ENCODE measurements at regions not wholly inside any gene's neighbourhood (a gene's known extent, or its start where the extent isn't known, plus 50 kb on each side); places are given as distances from the start of the nearest gene placed in this dataset.
"Not testable (repeated sequence)": the region's sequence is repeated elsewhere in the genome, so short reads cannot be mapped to it uniquely, and the experiment has no call there.

GRCh38 chr3:125766285-125766826 lies 171.1 kb upstream of the OSBPL11 start:
- peak overlapping the region; percentile 73 to 81 (median 74) for H3K4me3 Mint-ChIP-seq
- H3K36me3 ChIP-seq (ENCODE audit: control insufficient read depth, insufficient read depth, low read length); H3K27me3 ChIP-seq (ENCODE audit: control insufficient read depth, insufficient read depth, low read length); ATAC-seq (ENCODE audit: low read depth in 2 of 2); H3K4me3 ChIP-seq (ENCODE audit: low read depth, low read length); H3K36me3 Mint-ChIP-seq; H3K27ac ChIP-seq (ENCODE audit: insufficient read depth, low read length, poor library complexity, severe bottlenecking); H3K4me1 ChIP-seq (ENCODE audit: control insufficient read depth, insufficient read depth, low read length, poor library complexity, severe bottlenecking); H3K27ac Mint-ChIP-seq; H3K9me3 ChIP-seq (ENCODE audit: control insufficient read depth in 2 of 2, low read length in 2 of 2); H3K9me3 Mint-ChIP-seq: not testable (repeated sequence)
- peak; percentile 28 to 72 (median 29) for DNase-seq
- peaks cover 0 to 15% (median 0%) of the 10 kb centered on the region in 4 donors for H3K4me1 Mint-ChIP-seq
- H3K27me3 Mint-ChIP-seq: peaks cover 34% of the 10 kb centered on the region

GRCh38 chr3:125766931-125767330 lies 171.6 kb upstream of the OSBPL11 start:
- Mint-ChIP-seq H3K4me1 (peaks cover 0 to 15% (median 0%) of the 10 kb centered on the region in 4 donors), H3K4me3 (peak overlapping the region; percentile 68 to 84 (median 80)), H3K27me3 (peaks cover 34% of the 10 kb centered on the region)
- H3K4me3 ChIP-seq (ENCODE audit: low read depth, low read length); H3K4me1 ChIP-seq (ENCODE audit: control insufficient read depth, insufficient read depth, low read length, poor library complexity, severe bottlenecking); H3K36me3 Mint-ChIP-seq; H3K9me3 Mint-ChIP-seq; H3K27me3 ChIP-seq (ENCODE audit: control insufficient read depth, insufficient read depth, low read length); H3K27ac Mint-ChIP-seq; H3K27ac ChIP-seq (ENCODE audit: insufficient read depth, low read length, poor library complexity, severe bottlenecking); H3K36me3 ChIP-seq (ENCODE audit: control insufficient read depth, insufficient read depth, low read length); ATAC-seq (ENCODE audit: low read depth in 2 of 2); H3K9me3 ChIP-seq (ENCODE audit: control insufficient read depth in 2 of 2, low read length in 2 of 2): not testable (repeated sequence)
- peak in 1 of 3 donors; percentile 4 for DNase-seq

GRCh38 chr3:125767641-125768040 lies 172.3 kb upstream of the OSBPL11 start:
- H3K4me3 ChIP-seq (ENCODE audit: low read depth, low read length): no peak overlapping the region
- peaks cover 0 to 15% (median 0%) of the 10 kb centered on the region in 4 donors for H3K4me1 Mint-ChIP-seq
- no peaks in the 10 kb centered on the region for H3K36me3 ChIP-seq (ENCODE audit: control insufficient read depth, insufficient read depth, low read length)
- H3K4me3 Mint-ChIP-seq: peak overlapping the region; percentile 76 to 84 (median 80)
- no peaks in the 10 kb centered on the region for H3K27me3 ChIP-seq (ENCODE audit: control insufficient read depth, insufficient read depth, low read length)
- no peak overlapping the region for H3K27ac Mint-ChIP-seq
- H3K9me3 ChIP-seq (ENCODE audit: control insufficient read depth in 2 of 2, low read length in 2 of 2): no peaks in the 10 kb centered on the region
- H3K27me3 Mint-ChIP-seq: peaks cover 34% of the 10 kb centered on the region
- no peaks in the 10 kb centered on the region for H3K9me3 Mint-ChIP-seq
- no peaks in the 10 kb centered on the region for H3K4me1 ChIP-seq (ENCODE audit: control insufficient read depth, insufficient read depth, low read length, poor library complexity, severe bottlenecking)
- no peaks in the 10 kb centered on the region for H3K36me3 Mint-ChIP-seq
- ATAC-seq (ENCODE audit: low read depth in 2 of 2) (no peak), DNase-seq (no peak)
- no peak overlapping the region for H3K27ac ChIP-seq (ENCODE audit: insufficient read depth, low read length, poor library complexity, severe bottlenecking)

- Mint-ChIP-seq H3K4me1 (peaks cover 0 to 15% (median 0%) of the 10 kb centered on the region in 4 donors), H3K27me3 (peaks cover 29% of the 10 kb centered on the region), H3K4me3 (peak overlapping the region in 1 of 4 donors; percentile 36)
- not testable (repeated sequence) for H3K9me3 Mint-ChIP-seq; H3K4me3 ChIP-seq (ENCODE audit: low read depth, low read length); H3K27ac ChIP-seq (ENCODE audit: insufficient read depth, low read length, poor library complexity, severe bottlenecking); ATAC-seq (ENCODE audit: low read depth in 2 of 2); DNase-seq; H3K4me1 ChIP-seq (ENCODE audit: control insufficient read depth, insufficient read depth, low read length, poor library complexity, severe bottlenecking); H3K27me3 ChIP-seq (ENCODE audit: control insufficient read depth, insufficient read depth, low read length); H3K36me3 Mint-ChIP-seq; H3K27ac Mint-ChIP-seq; H3K36me3 ChIP-seq (ENCODE audit: control insufficient read depth, insufficient read depth, low read length); H3K9me3 ChIP-seq (ENCODE audit: control insufficient read depth in 2 of 2, low read length in 2 of 2)
Observed at GRCh38 chr3:125768821-125769220, 173.5 kb upstream of the OSBPL11 start.

GRCh38 chr3:125771506-125771905 lies 176.2 kb upstream of the OSBPL11 start:
- not testable (repeated sequence) for H3K36me3 ChIP-seq (ENCODE audit: control insufficient read depth, insufficient read depth, low read length); H3K9me3 Mint-ChIP-seq; H3K27ac ChIP-seq (ENCODE audit: insufficient read depth, low read length, poor library complexity, severe bottlenecking); DNase-seq; H3K36me3 Mint-ChIP-seq; H3K4me3 Mint-ChIP-seq; H3K4me3 ChIP-seq (ENCODE audit: low read depth, low read length); ATAC-seq (ENCODE audit: low read depth in 2 of 2); H3K27ac Mint-ChIP-seq; H3K9me3 ChIP-seq (ENCODE audit: control insufficient read depth in 2 of 2, low read length in 2 of 2); H3K4me1 ChIP-seq (ENCODE audit: control insufficient read depth, insufficient read depth, low read length, poor library complexity, severe bottlenecking); H3K27me3 ChIP-seq (ENCODE audit: control insufficient read depth, insufficient read depth, low read length)
- Mint-ChIP-seq H3K27me3 (peaks cover 14% of the 10 kb centered on the region), H3K4me1 (peaks cover 0 to 12% (median 0%) of the 10 kb centered on the region in 4 donors)

- H3K27ac Mint-ChIP-seq; H3K27me3 ChIP-seq (ENCODE audit: control insufficient read depth, insufficient read depth, low read length); H3K4me3 ChIP-seq (ENCODE audit: low read depth, low read length); DNase-seq; ATAC-seq (ENCODE audit: low read depth in 2 of 2); H3K36me3 Mint-ChIP-seq; H3K4me1 Mint-ChIP-seq; H3K36me3 ChIP-seq (ENCODE audit: control insufficient read depth, insufficient read depth, low read length); H3K27ac ChIP-seq (ENCODE audit: insufficient read depth, low read length, poor library complexity, severe bottlenecking); H3K9me3 ChIP-seq (ENCODE audit: control insufficient read depth in 2 of 2, low read length in 2 of 2); H3K27me3 Mint-ChIP-seq; H3K4me1 ChIP-seq (ENCODE audit: control insufficient read depth, insufficient read depth, low read length, poor library complexity, severe bottlenecking); H3K9me3 Mint-ChIP-seq; H3K4me3 Mint-ChIP-seq: not testable (repeated sequence)
Observed at GRCh38 chr3:125774433-125775034, 179.2 kb upstream of the OSBPL11 start.

- H3K36me3 Mint-ChIP-seq; H3K27me3 ChIP-seq (ENCODE audit: control insufficient read depth, insufficient read depth, low read length); H3K27ac Mint-ChIP-seq; H3K4me3 Mint-ChIP-seq; H3K27ac ChIP-seq (ENCODE audit: insufficient read depth, low read length, poor library complexity, severe bottlenecking); H3K9me3 ChIP-seq (ENCODE audit: control insufficient read depth in 2 of 2, low read length in 2 of 2); H3K4me1 Mint-ChIP-seq; H3K4me1 ChIP-seq (ENCODE audit: control insufficient read depth, insufficient read depth, low read length, poor library complexity, severe bottlenecking); H3K36me3 ChIP-seq (ENCODE audit: control insufficient read depth, insufficient read depth, low read length); DNase-seq; H3K9me3 Mint-ChIP-seq; H3K27me3 Mint-ChIP-seq; ATAC-seq (ENCODE audit: low read depth in 2 of 2); H3K4me3 ChIP-seq (ENCODE audit: low read depth, low read length): not testable (repeated sequence)
Observed at GRCh38 chr3:125775106-125775505, 179.8 kb upstream of the OSBPL11 start.

- H3K27ac ChIP-seq (ENCODE audit: insufficient read depth, low read length, poor library complexity, severe bottlenecking); DNase-seq; ATAC-seq (ENCODE audit: low read depth in 2 of 2); H3K27ac Mint-ChIP-seq; H3K27me3 Mint-ChIP-seq; H3K4me1 Mint-ChIP-seq; H3K36me3 ChIP-seq (ENCODE audit: control insufficient read depth, insufficient read depth, low read length); H3K9me3 Mint-ChIP-seq; H3K27me3 ChIP-seq (ENCODE audit: control insufficient read depth, insufficient read depth, low read length); H3K4me1 ChIP-seq (ENCODE audit: control insufficient read depth, insufficient read depth, low read length, poor library complexity, severe bottlenecking); H3K36me3 Mint-ChIP-seq; H3K4me3 Mint-ChIP-seq; H3K9me3 ChIP-seq (ENCODE audit: control insufficient read depth in 2 of 2, low read length in 2 of 2); H3K4me3 ChIP-seq (ENCODE audit: low read depth, low read length): not testable (repeated sequence)
Observed at GRCh38 chr3:125775606-125776294, 180.5 kb upstream of the OSBPL11 start.
